ENCODE measurements at regions not wholly inside any gene's neighbourhood (a gene's known extent, or its start where the extent isn't known, plus 50 kb on each side); places are given as distances from the start of the nearest gene placed in this dataset.

GRCh38 chr2:220282236-220282635, 654.8 kb downstream of the SLC4A3 start:
- no peak overlapping the region for H2AFZ ChIP-seq (ENCODE audit: low read length, unreplicated experiment)
- no peak overlapping the region for H3K27ac ChIP-seq (ENCODE audit: low read depth, low read length)
- H3K27me3 ChIP-seq (ENCODE audit: insufficient read depth, low read length): no peaks in the 10 kb centered on the region
- H3K4me1 ChIP-seq (ENCODE audit: control insufficient read depth, insufficient read depth, low read length, unreplicated experiment): peaks cover 42% of the 10 kb centered on the region
- no peak overlapping the region for H3K4me3 ChIP-seq (ENCODE audit: low read depth, low read length)
- no peaks in the 10 kb centered on the region for H3K36me3 ChIP-seq (ENCODE audit: insufficient read depth, low read length)
- H3K79me2 ChIP-seq (ENCODE audit: control insufficient read depth, insufficient read depth, low read length, unreplicated experiment): no peaks in the 10 kb centered on the region

- Histone ChIP-seq H3K79me2 (ENCODE audit: control insufficient read depth, insufficient read depth, low read length, unreplicated experiment) (no peaks in the 10 kb centered on the region), H3K27me3 (ENCODE audit: insufficient read depth, low read length) (no peaks in the 10 kb centered on the region), H3K4me3 (ENCODE audit: low read depth, low read length) (no peak overlapping the region), H3K36me3 (ENCODE audit: insufficient read depth, low read length) (no peaks in the 10 kb centered on the region), H2AFZ (ENCODE audit: low read length, unreplicated experiment) (no peak overlapping the region), H3K27ac (ENCODE audit: low read depth, low read length) (no peak overlapping the region), H3K4me1 (ENCODE audit: control insufficient read depth, insufficient read depth, low read length, unreplicated experiment) (no peaks in the 10 kb centered on the region)
These were observed 666.5 kb downstream of the SLC4A3 start for GRCh38 chr2:220293966-220294365.

- H3K27ac ChIP-seq (ENCODE audit: low read depth, low read length): no peak overlapping the region
- no peak overlapping the region for H2AFZ ChIP-seq (ENCODE audit: low read length, unreplicated experiment)
- no peaks in the 10 kb centered on the region for H3K27me3 ChIP-seq (ENCODE audit: insufficient read depth, low read length)
- no peaks in the 10 kb centered on the region for H3K4me1 ChIP-seq (ENCODE audit: control insufficient read depth, insufficient read depth, low read length, unreplicated experiment)
- H3K36me3 ChIP-seq (ENCODE audit: insufficient read depth, low read length): no peaks in the 10 kb centered on the region
- no peak overlapping the region for H3K4me3 ChIP-seq (ENCODE audit: low read depth, low read length)
- H3K79me2 ChIP-seq (ENCODE audit: control insufficient read depth, insufficient read depth, low read length, unreplicated experiment): no peaks in the 10 kb centered on the region
These were observed 668.7 kb downstream of the SLC4A3 start for GRCh38 chr2:220296174-220296573.

- Histone ChIP-seq H3K4me3 (ENCODE audit: low read depth, low read length) (no peak overlapping the region), H3K36me3 (ENCODE audit: insufficient read depth, low read length) (no peaks in the 10 kb centered on the region), H3K27me3 (ENCODE audit: insufficient read depth, low read length) (no peaks in the 10 kb centered on the region), H3K79me2 (ENCODE audit: control insufficient read depth, insufficient read depth, low read length, unreplicated experiment) (no peaks in the 10 kb centered on the region), H3K27ac (ENCODE audit: low read depth, low read length) (no peak overlapping the region), H3K4me1 (ENCODE audit: control insufficient read depth, insufficient read depth, low read length, unreplicated experiment) (no peaks in the 10 kb centered on the region), H2AFZ (ENCODE audit: low read length, unreplicated experiment) (no peak overlapping the region)
These were observed 669.7 kb downstream of the SLC4A3 start for GRCh38 chr2:220297093-220297492.

GRCh38 chr2:220300806-220301205, 673.4 kb downstream of the SLC4A3 start:
- Histone ChIP-seq H3K27me3 (ENCODE audit: insufficient read depth, low read length) (no peaks in the 10 kb centered on the region), H3K4me3 (ENCODE audit: low read depth, low read length) (no peak overlapping the region)

GRCh38 chr2:220302756-220303155, 675.3 kb downstream of the SLC4A3 start:
- no peaks in the 10 kb centered on the region for H3K79me2 ChIP-seq (ENCODE audit: control insufficient read depth, insufficient read depth, low read length, unreplicated experiment)
- no peak overlapping the region for H2AFZ ChIP-seq (ENCODE audit: low read length, unreplicated experiment)
- H3K4me3 ChIP-seq (ENCODE audit: low read depth, low read length): no peak overlapping the region
- H3K27ac ChIP-seq (ENCODE audit: low read depth, low read length): no peak overlapping the region
- H3K27me3 ChIP-seq (ENCODE audit: insufficient read depth, low read length): no peaks in the 10 kb centered on the region
- no peaks in the 10 kb centered on the region for H3K4me1 ChIP-seq (ENCODE audit: control insufficient read depth, insufficient read depth, low read length, unreplicated experiment)
- H3K36me3 ChIP-seq (ENCODE audit: insufficient read depth, low read length): no peaks in the 10 kb centered on the region

More at GRCh38 chr2:220300806-220301205, 673.4 kb downstream of the SLC4A3 start:
- H3K36me3 ChIP-seq (ENCODE audit: insufficient read depth, low read length): no peaks in the 10 kb centered on the region
- no peaks in the 10 kb centered on the region for H3K4me1 ChIP-seq (ENCODE audit: control insufficient read depth, insufficient read depth, low read length, unreplicated experiment)
- H2AFZ ChIP-seq (ENCODE audit: low read length, unreplicated experiment): no peak overlapping the region
- H3K79me2 ChIP-seq (ENCODE audit: control insufficient read depth, insufficient read depth, low read length, unreplicated experiment): no peaks in the 10 kb centered on the region
- no peak overlapping the region for H3K27ac ChIP-seq (ENCODE audit: low read depth, low read length)

GRCh38 chr2:220309215-220309614, 681.8 kb downstream of the SLC4A3 start:
- no peaks in the 10 kb centered on the region for H3K27me3 ChIP-seq (ENCODE audit: insufficient read depth, low read length)
- no peak overlapping the region for H3K4me3 ChIP-seq (ENCODE audit: low read depth, low read length)
- no peaks in the 10 kb centered on the region for H3K36me3 ChIP-seq (ENCODE audit: insufficient read depth, low read length)
- no peak overlapping the region for H3K27ac ChIP-seq (ENCODE audit: low read depth, low read length)
- no peak overlapping the region for H2AFZ ChIP-seq (ENCODE audit: low read length, unreplicated experiment)
- H3K4me1 ChIP-seq (ENCODE audit: control insufficient read depth, insufficient read depth, low read length, unreplicated experiment): no peaks in the 10 kb centered on the region
- no peaks in the 10 kb centered on the region for H3K79me2 ChIP-seq (ENCODE audit: control insufficient read depth, insufficient read depth, low read length, unreplicated experiment)

- Histone ChIP-seq H3K36me3 (ENCODE audit: insufficient read depth, low read length) (no peaks in the 10 kb centered on the region), H3K79me2 (ENCODE audit: control insufficient read depth, insufficient read depth, low read length, unreplicated experiment) (no peaks in the 10 kb centered on the region), H3K27me3 (ENCODE audit: insufficient read depth, low read length) (no peaks in the 10 kb centered on the region), H2AFZ (ENCODE audit: low read length, unreplicated experiment) (no peak overlapping the region), H3K4me1 (ENCODE audit: control insufficient read depth, insufficient read depth, low read length, unreplicated experiment) (no peaks in the 10 kb centered on the region), H3K4me3 (ENCODE audit: low read depth, low read length) (no peak overlapping the region), H3K27ac (ENCODE audit: low read depth, low read length) (no peak overlapping the region)
These were observed 683.0 kb downstream of the SLC4A3 start for GRCh38 chr2:220310451-220310861.

GRCh38 chr2:220315098-220315823, 687.8 kb downstream of the SLC4A3 start:
- Histone ChIP-seq H3K27ac (ENCODE audit: low read depth, low read length) (no peak overlapping the region), H3K4me3 (ENCODE audit: low read depth, low read length) (no peak overlapping the region), H3K79me2 (ENCODE audit: control insufficient read depth, insufficient read depth, low read length, unreplicated experiment) (no peaks in the 10 kb centered on the region), H3K27me3 (ENCODE audit: insufficient read depth, low read length) (no peaks in the 10 kb centered on the region), H3K4me1 (ENCODE audit: control insufficient read depth, insufficient read depth, low read length, unreplicated experiment) (no peaks in the 10 kb centered on the region), H2AFZ (ENCODE audit: low read length, unreplicated experiment) (no peak overlapping the region), H3K36me3 (ENCODE audit: insufficient read depth, low read length) (no peaks in the 10 kb centered on the region)

GRCh38 chr2:220318037-220318436, 690.6 kb downstream of the SLC4A3 start:
- Histone ChIP-seq H3K27ac (ENCODE audit: low read depth, low read length) (no peak overlapping the region), H3K4me3 (ENCODE audit: low read depth, low read length) (no peak overlapping the region)

GRCh38 chr2:220318508-220318907, 691.1 kb downstream of the SLC4A3 start:
- Histone ChIP-seq H3K4me3 (ENCODE audit: low read depth, low read length) (no peak overlapping the region), H3K4me1 (ENCODE audit: control insufficient read depth, insufficient read depth, low read length, unreplicated experiment) (no peaks in the 10 kb centered on the region), H3K36me3 (ENCODE audit: insufficient read depth, low read length) (no peaks in the 10 kb centered on the region), H2AFZ (ENCODE audit: low read length, unreplicated experiment) (no peak overlapping the region), H3K79me2 (ENCODE audit: control insufficient read depth, insufficient read depth, low read length, unreplicated experiment) (no peaks in the 10 kb centered on the region), H3K27ac (ENCODE audit: low read depth, low read length) (no peak overlapping the region), H3K27me3 (ENCODE audit: insufficient read depth, low read length) (no peaks in the 10 kb centered on the region)

More at GRCh38 chr2:220318037-220318436, 690.6 kb downstream of the SLC4A3 start:
- Histone ChIP-seq H3K79me2 (ENCODE audit: control insufficient read depth, insufficient read depth, low read length, unreplicated experiment) (no peaks in the 10 kb centered on the region), H3K36me3 (ENCODE audit: insufficient read depth, low read length) (no peaks in the 10 kb centered on the region), H3K27me3 (ENCODE audit: insufficient read depth, low read length) (no peaks in the 10 kb centered on the region), H3K4me1 (ENCODE audit: control insufficient read depth, insufficient read depth, low read length, unreplicated experiment) (no peaks in the 10 kb centered on the region), H2AFZ (ENCODE audit: low read length, unreplicated experiment) (no peak overlapping the region)
